Lower lobe of right lung (tissue), 2 donors: ENCODE measurements at regions not wholly inside any gene's neighbourhood (a gene's known extent, or its start where the extent isn't known, plus 50 kb on each side); places are given as distances from the start of the nearest gene placed in this dataset.

ENCODE experiments used
- ATAC-seq, 2 donors: fragments of 200-7000 bp; cut with Tn5 transposase; one replicate each; pipeline ENCODE4 v1.9.1; 2020 to 2022; ENCODE audit warnings: mild to moderate bottlenecking in 2 of 2, moderate library complexity in 2 of 2
- DNase-seq: peaks from one replicate; pipeline ENCODE4 v3.0.0-alpha.2; 2020
- H3K27ac ChIP-seq: fragments of 200-600 bp; one replicate; pipeline ENCODE4 v1.8.0; 2022
- H3K27me3 ChIP-seq: fragments of 200-600 bp; one replicate; pipeline ENCODE4 v1.8.0; 2022; ENCODE audit warnings: low read depth
- H3K36me3 ChIP-seq: fragments of 200-600 bp; one replicate; pipeline ENCODE4 v1.8.0; 2022; ENCODE audit warnings: mild to moderate bottlenecking
- H3K4me1 ChIP-seq: fragments of 200-600 bp; one replicate; pipeline ENCODE4 v1.8.0; 2022
- H3K4me3 ChIP-seq: fragments of 200-600 bp; one replicate; pipeline ENCODE4 v1.8.0; 2022; ENCODE audit warnings: mild to moderate bottlenecking
- H3K9me3 ChIP-seq: fragments of 200-600 bp; one replicate; pipeline ENCODE4 v1.8.0; 2022
- intact Hi-C: fragments of 100-400 bp; cut with DNase I; formaldehyde crosslinking; loops from one replicate; pipeline ENCODE4 v1.11.0; 2022
- TF ChIP-seq, protein P1 (sequence below): fragments of 200-600 bp; IDR thresholded peaks from one replicate; pipeline ENCODE4 v1.8.0; 2022; ENCODE audit warnings: antibody characterized with exemption, mild to moderate bottlenecking
- donor health status: DM: no; HTN: yes; CAD: no; lungs with severe emphysema.

DNA sequence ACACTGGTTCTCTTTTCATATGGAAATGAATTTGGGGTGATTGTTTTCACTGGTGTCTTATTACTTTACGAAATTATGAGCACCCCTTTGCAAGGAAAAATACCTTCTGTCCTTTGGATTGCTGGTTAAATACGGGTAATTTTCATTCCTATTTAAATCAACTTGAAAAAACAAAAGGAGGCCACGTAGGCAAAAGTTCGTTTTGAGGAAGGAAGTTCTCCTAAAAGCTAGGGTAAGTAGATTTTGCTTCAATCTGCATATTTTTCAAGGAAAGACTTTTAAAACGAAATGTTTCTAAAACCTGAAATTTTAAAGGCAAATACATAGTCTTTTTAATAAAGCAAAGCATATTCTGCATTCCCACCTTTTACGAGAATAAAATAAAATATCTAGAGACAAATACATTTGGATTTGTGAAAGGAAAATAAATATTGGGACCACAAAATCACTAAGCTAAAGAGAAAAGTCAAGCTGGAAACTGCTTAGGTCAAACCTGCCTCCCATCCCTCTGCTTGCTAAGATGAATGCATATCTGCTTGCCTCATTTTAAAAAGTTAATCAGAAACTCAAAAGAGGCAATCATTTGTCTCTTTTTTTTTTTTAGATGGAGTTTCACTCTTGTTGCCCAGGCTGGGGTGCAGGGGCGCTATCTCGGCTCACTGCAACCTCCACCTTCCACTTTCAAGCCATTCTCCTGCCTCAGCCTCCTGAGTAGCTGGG lies 70.9 kb upstream of the ETS2 start:
- no peak for ATAC-seq
- intact Hi-C loops: loop anchor here (5.0 kb wide), 1 partner anchor 402 kb away; no protein-coding TSS in a partner anchor

DNA sequence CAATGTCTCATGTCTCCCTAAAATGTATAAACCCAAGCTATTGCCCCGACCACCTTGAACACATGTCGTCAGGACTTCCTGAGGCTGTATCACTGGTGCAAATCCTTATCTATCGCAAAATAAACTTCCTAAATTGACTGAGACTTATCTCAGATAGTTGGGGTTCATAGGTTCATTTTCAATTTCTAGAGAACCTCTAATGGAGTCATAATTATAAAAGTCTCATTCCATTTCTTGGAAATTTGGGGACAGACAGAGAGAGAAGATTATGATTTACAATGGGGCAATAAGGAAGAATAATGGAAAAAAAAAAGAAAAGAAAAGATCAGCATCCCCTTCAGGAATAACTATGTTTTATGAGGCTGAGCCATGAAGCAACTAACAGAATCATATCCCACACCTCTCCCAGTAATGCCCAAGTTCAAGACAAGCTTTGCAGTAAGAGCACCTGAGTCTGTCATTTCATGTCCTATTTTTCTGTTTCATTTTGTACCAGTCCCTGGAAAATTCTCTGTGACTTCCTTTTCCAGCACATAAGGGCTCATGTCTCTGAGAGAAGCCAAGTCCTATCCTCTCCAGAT lies 70.0 kb upstream of the ETS2 start:
- intact Hi-C loops: no loop called here
- DNase-seq: no peak

More for the DNA sequence above, 70.9 kb upstream of the ETS2 start:
- H3K36me3 ChIP-seq: no peaks in the 10 kb centered on the region
- TF ChIP-seq, protein P1, sequence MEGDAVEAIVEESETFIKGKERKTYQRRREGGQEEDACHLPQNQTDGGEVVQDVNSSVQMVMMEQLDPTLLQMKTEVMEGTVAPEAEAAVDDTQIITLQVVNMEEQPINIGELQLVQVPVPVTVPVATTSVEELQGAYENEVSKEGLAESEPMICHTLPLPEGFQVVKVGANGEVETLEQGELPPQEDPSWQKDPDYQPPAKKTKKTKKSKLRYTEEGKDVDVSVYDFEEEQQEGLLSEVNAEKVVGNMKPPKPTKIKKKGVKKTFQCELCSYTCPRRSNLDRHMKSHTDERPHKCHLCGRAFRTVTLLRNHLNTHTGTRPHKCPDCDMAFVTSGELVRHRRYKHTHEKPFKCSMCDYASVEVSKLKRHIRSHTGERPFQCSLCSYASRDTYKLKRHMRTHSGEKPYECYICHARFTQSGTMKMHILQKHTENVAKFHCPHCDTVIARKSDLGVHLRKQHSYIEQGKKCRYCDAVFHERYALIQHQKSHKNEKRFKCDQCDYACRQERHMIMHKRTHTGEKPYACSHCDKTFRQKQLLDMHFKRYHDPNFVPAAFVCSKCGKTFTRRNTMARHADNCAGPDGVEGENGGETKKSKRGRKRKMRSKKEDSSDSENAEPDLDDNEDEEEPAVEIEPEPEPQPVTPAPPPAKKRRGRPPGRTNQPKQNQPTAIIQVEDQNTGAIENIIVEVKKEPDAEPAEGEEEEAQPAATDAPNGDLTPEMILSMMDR: no peak
- peak overlapping the region; percentile 44 for H3K4me3 ChIP-seq
- H3K27me3 ChIP-seq: no peaks in the 10 kb centered on the region
- peak overlapping the region; percentile 82 for H3K27ac ChIP-seq
- peaks cover 12% of the 10 kb centered on the region for H3K4me1 ChIP-seq
- no peaks in the 10 kb centered on the region for H3K9me3 ChIP-seq
- DNase-seq: no peak

DNA sequence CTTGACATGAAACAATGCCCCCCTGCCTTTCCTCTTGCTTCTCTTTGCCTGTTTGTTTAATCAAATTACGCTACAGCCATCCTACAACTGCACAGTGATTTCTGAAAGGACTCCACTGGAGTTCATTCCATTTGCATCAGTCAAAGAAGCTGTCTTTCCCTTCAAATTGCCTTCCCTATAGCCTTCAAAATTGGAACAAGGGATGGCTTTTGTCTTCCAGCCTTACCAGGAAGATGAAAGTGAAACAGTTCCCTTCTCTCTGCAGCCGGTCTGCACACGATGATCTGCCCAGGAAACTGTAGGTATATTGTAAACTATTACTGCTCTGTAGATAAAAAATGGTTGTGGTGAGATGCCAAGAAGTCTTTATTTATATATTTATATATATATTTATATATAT lies 65.6 kb upstream of the ETS2 start:
- H3K9me3 ChIP-seq: no peaks in the 10 kb centered on the region
- H3K4me1 ChIP-seq: no peaks in the 10 kb centered on the region
- H3K36me3 ChIP-seq: no peaks in the 10 kb centered on the region
- no peaks in the 10 kb centered on the region for H3K27me3 ChIP-seq
- ATAC-seq (no peak), DNase-seq (no peak)
- no peak overlapping the region for H3K27ac ChIP-seq
- TF ChIP-seq, protein P1: no peak
- no peak overlapping the region for H3K4me3 ChIP-seq
- intact Hi-C loops: no loop called here

More for the DNA sequence above, 70.0 kb upstream of the ETS2 start:
- H3K27ac ChIP-seq: no peak overlapping the region
- H3K36me3 ChIP-seq: no peaks in the 10 kb centered on the region
- ATAC-seq: no peak
- no peak overlapping the region for H3K4me3 ChIP-seq
- H3K4me1 ChIP-seq: peaks cover 12% of the 10 kb centered on the region
- H3K27me3 ChIP-seq: no peaks in the 10 kb centered on the region
- no peaks in the 10 kb centered on the region for H3K9me3 ChIP-seq
- TF ChIP-seq, protein P1: no peak

DNA sequence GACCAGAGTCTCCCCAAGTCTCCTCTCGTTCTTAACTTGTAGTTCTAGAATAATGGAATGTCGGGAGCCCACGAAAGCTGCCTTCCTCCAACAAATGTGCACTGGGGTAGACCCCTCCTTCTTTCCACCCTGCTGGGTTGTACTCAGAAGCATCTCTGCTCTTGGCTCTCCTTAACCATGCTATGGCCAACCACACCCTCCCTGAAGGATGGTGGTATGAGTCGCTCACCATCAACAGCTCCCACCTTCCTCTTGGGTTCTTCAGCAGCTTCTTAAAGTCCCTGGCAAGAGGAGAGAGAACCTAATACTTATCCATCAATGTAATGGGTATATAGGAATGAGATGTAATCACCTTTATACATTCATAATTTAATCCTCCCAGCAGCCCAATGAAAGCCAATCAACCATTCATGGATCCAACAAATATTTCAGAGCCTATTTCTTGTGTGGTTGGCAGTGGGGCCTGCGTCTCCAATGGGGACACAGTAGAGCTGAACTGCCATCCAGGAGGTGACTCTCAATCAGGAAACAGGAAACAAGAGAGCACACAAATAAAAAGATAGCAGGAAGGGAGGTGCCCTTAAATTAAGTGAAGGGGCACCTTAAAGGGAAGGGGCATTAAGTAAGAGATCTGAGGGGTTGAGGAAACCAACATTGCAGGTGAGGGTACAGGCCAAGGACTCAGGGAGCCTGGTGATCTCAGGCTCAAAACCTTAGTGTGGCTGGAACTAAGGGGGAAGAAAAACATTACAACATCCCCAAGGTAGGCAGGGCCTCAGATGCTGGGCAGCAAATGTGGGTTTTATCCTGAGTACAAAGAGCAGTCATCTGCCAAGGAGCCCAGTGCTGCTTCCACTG lies 64.4 kb upstream of the ETS2 start:
- Histone ChIP-seq H3K4me1 (no peaks in the 10 kb centered on the region), H3K4me3 (no peak overlapping the region), H3K36me3 (no peaks in the 10 kb centered on the region), H3K27ac (no peak overlapping the region), H3K27me3 (no peaks in the 10 kb centered on the region), H3K9me3 (no peaks in the 10 kb centered on the region)
- intact Hi-C loops: no loop called here
- DNase-seq (no peak), ATAC-seq (no peak)
- TF ChIP-seq, protein P1: no peak

DNA sequence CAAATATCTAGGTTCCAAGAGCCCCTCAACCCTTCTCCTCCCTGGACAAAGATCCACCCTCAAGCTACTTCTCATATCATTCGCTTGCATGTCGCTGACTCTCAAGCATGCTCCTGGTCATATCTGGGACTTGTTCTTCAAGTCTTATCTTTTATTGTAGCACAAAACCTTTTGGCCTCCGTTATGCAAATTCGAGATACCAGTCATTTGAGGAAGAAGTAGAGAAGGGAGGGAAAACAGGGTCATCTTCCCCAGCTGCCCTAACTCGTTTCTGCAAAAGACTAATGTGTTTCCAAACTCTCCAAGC lies 63.8 kb upstream of the ETS2 start:
- TF ChIP-seq, protein P1: no peak
- intact Hi-C loops: no loop called here
- Histone ChIP-seq H3K27ac (no peak overlapping the region), H3K27me3 (no peaks in the 10 kb centered on the region), H3K4me1 (no peaks in the 10 kb centered on the region), H3K9me3 (no peaks in the 10 kb centered on the region), H3K4me3 (no peak overlapping the region), H3K36me3 (no peaks in the 10 kb centered on the region)
- DNase-seq (no peak), ATAC-seq (no peak)
